ENCODE measurements at regions not wholly inside any gene's neighbourhood (a gene's known extent, or its start where the extent isn't known, plus 50 kb on each side); places are given as distances from the start of the nearest gene placed in this dataset.
"Not testable (repeated sequence)": the region's sequence is repeated elsewhere in the genome, so short reads cannot be mapped to it uniquely, and the experiment has no call there.

DNA sequence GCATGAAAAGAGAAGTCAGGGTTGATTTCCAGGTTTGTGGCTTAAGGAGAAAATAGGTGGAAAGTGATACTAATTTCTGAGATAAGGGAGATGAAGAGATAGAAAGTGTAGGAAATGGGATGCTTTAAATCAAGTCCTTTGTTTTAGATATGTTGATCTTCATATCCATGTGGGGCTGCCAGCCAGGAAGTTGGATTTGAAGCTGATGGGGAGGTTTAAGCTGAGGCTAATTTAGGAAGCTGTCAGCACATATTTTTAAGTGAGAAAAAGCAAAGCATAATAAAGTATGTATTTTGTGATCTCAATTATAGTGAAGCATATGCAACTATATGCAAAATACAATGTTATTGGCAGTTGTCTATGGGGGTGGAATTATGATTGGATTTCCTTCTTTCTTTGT is 428.4 kb downstream of the CSNK1G3 start:
- DNase-seq (no peak), FAIRE-seq (no peak), ATAC-seq (no peak)
- TF ChIP-seq, protein P1, sequence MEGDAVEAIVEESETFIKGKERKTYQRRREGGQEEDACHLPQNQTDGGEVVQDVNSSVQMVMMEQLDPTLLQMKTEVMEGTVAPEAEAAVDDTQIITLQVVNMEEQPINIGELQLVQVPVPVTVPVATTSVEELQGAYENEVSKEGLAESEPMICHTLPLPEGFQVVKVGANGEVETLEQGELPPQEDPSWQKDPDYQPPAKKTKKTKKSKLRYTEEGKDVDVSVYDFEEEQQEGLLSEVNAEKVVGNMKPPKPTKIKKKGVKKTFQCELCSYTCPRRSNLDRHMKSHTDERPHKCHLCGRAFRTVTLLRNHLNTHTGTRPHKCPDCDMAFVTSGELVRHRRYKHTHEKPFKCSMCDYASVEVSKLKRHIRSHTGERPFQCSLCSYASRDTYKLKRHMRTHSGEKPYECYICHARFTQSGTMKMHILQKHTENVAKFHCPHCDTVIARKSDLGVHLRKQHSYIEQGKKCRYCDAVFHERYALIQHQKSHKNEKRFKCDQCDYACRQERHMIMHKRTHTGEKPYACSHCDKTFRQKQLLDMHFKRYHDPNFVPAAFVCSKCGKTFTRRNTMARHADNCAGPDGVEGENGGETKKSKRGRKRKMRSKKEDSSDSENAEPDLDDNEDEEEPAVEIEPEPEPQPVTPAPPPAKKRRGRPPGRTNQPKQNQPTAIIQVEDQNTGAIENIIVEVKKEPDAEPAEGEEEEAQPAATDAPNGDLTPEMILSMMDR (IDR thresholded peaks at IDR 0.05) = no peak
- intact Hi-C loops (cut with DNase I) = no loop called here
- Histone ChIP-seq H3K27me3 (no peaks in the 10 kb centered on the region), H3K27ac (no peak overlapping the region), H3K9me3 (no peaks in the 10 kb centered on the region), H3K36me3 (no peaks in the 10 kb centered on the region), H3K4me1 (no peaks in the 10 kb centered on the region), H3K4me3 (no peak overlapping the region)

- TF ChIP-seq, protein P1 (IDR thresholded peaks at IDR 0.05) = peak in 1 of 4 donors; percentile 13
- FAIRE-seq (no peak), DNase-seq (peak in 1 of 6 donors; percentile 25), ATAC-seq (no peak)
- 72 to 76% methylated on average over 6 of the region's 6 CpGs for WGBS, 2 donors
- no peak overlapping the region for H3K27ac ChIP-seq
- no peaks in the 10 kb centered on the region for H3K4me1 ChIP-seq
- H3K9me3 ChIP-seq = no peaks in the 10 kb centered on the region
- intact Hi-C loops (cut with DNase I) = no loop called here
- no peaks in the 10 kb centered on the region for H3K27me3 ChIP-seq
- no peaks in the 10 kb centered on the region for H3K36me3 ChIP-seq
- no peak overlapping the region for H3K4me3 ChIP-seq
These were observed 425.3 kb downstream of the CSNK1G3 start for GRCh38 chr5:123937230-123937629.

DNA sequence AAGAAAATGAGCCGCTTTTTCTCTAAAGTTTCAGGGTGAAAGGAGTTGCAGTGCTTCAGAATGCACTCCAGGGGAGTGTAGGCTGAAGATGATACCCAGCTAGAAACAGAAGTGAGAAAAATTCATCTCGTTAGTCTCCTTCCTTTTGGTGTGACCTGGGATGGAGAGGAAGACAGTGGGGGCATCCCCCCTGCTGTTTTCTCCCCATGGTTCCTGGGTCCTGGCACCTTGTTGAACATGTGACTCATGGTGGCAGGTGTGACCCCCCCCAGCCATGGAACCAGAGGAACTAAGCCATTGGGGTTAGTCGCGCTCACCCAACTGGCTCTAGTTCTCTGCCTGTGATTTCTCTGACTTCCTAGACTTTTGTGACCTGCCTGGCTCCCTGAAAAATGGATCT is 424.6 kb downstream of the CSNK1G3 start:
- Histone ChIP-seq H3K27me3 (no peaks in the 10 kb centered on the region), H3K27ac (no peak overlapping the region), H3K4me1 (no peaks in the 10 kb centered on the region), H3K9me3 (no peaks in the 10 kb centered on the region), H3K4me3 (no peak overlapping the region), H3K36me3 (no peaks in the 10 kb centered on the region)
- 93 to 96% methylated on average over 4 of the region's 4 CpGs for WGBS, 2 donors
- no peak for FAIRE-seq
- TF ChIP-seq, protein P1 (IDR thresholded peaks at IDR 0.05) = no peak
- intact Hi-C loops (cut with DNase I) = no loop called here
- no peak for DNase-seq
- no peak for ATAC-seq

DNA sequence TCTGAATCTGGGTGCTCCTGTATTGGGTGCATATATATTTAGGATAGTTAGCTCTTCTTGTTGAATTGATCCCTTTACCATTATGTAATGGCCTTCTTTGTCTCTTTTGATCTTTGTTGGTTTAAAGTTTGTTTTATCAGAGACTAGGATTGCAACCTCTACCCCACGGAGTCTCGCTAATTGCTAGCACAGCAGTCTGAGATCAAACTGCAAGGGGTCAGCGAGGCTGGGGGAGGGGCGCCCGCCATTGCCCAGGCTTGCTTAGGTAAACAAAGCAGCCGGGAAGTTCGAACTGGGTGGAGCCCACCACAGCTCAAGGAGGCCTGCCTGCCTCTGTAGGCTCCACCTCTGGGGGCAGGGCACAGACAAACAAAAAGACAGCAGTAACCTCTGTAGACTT is 421.8 kb downstream of the CSNK1G3 start:
- H3K36me3 ChIP-seq; H3K27ac ChIP-seq; ATAC-seq; H3K4me3 ChIP-seq; FAIRE-seq; DNase-seq; H3K9me3 ChIP-seq; intact Hi-C loops (cut with DNase I); H3K27me3 ChIP-seq; H3K4me1 ChIP-seq: not testable (repeated sequence)
- WGBS, 2 donors = 43 to 71% methylated on average over 5 to 7 of the region's 7 CpGs

DNA sequence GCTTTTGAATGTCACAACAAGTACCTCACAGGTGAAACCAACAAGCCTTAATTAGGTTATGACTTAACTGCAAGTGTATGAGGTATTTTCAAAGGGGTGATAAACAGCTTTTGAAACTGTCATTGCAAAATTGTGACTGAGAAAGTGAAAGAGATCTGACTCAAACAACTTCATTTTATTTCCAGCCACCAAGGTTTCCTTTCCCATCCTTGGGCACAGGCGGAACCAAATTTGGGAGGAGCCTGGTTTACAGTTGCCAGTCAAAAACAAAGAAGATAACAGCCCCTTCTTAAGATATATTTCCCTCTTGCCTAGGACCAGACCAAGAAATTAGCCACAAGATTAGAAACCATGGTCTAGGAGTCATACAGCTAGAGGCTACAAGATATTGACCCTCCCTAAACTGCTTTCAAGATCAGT is 417.1 kb downstream of the CSNK1G3 start:
- intact Hi-C loops (cut with DNase I) = no loop called here
- H3K27me3 ChIP-seq = no peaks in the 10 kb centered on the region
- FAIRE-seq (no peak), DNase-seq (no peak), ATAC-seq (no peak)
- no peaks in the 10 kb centered on the region for H3K4me1 ChIP-seq
- no peaks in the 10 kb centered on the region for H3K9me3 ChIP-seq
- TF ChIP-seq, protein P1 (IDR thresholded peaks at IDR 0.05) = no peak
- no peak overlapping the region for H3K4me3 ChIP-seq
- no peak overlapping the region for H3K27ac ChIP-seq
- no peaks in the 10 kb centered on the region for H3K36me3 ChIP-seq
- 95 to 96% methylated on average over 1 of the region's 1 CpG for WGBS, 2 donors

DNA sequence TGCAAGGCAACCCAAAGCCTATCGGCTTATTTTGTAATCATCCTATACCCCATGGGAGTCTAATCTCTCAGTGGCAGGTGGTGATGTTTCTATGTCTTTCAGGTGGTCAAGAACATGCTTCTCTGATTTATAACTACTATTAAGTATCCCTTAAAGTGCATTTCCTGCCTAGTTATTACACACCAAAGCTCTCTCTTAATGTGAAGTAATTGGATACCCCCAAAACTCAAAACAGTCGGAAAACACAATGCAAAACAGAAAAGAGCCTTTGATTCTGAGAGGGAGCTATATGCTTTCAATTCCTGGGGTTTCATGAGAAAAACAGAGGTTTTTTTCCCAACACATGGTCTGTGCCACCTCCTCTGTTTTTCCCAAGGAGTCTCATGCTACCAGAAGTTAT is 416.4 kb downstream of the CSNK1G3 start:
- Histone ChIP-seq H3K4me3 (no peak overlapping the region), H3K4me1 (no peaks in the 10 kb centered on the region), H3K27ac (no peak overlapping the region), H3K27me3 (no peaks in the 10 kb centered on the region), H3K9me3 (no peaks in the 10 kb centered on the region), H3K36me3 (no peaks in the 10 kb centered on the region)
- WGBS, 2 donors = 95 to 98% methylated on average over 2 of the region's 2 CpGs
- intact Hi-C loops (cut with DNase I) = no loop called here
- DNase-seq (no peak), ATAC-seq (no peak), FAIRE-seq (no peak)
- TF ChIP-seq, protein P1 (IDR thresholded peaks at IDR 0.05) = no peak
